Endodermal cell (in vitro differentiated cells): ENCODE measurements at regions not wholly inside any gene's neighbourhood (a gene's known extent, or its start where the extent isn't known, plus 50 kb on each side); places are given as distances from the start of the nearest gene placed in this dataset.

ENCODE experiments used
- DNase-seq: peaks from one replicate; pipeline ENCODE4 v3.0.0-alpha.2; 2017
- H3K27ac ChIP-seq: 2 replicates; pipeline ENCODE4 v1.5.1; 2013; ENCODE audit warnings: mild to moderate bottlenecking, low read depth, low read length, moderate library complexity
- H3K27me3 ChIP-seq: 2 replicates; pipeline ENCODE4 v1.6.1; 2013; ENCODE audit warnings: mild to moderate bottlenecking, low read length, moderate library complexity; ENCODE audit not compliant: insufficient read depth, control insufficient read depth, poor library complexity, severe bottlenecking
- H3K36me3 ChIP-seq: 2 replicates; pipeline ENCODE4 v1.7.0; 2013; ENCODE audit warnings: mild to moderate bottlenecking, low read length, moderate library complexity; ENCODE audit not compliant: control insufficient read depth, insufficient read depth
- H3K4me1 ChIP-seq: one replicate; pipeline ENCODE4 v1.7.0; 2013; ENCODE audit warnings: low read length; ENCODE audit not compliant: control insufficient read depth, insufficient read depth
- H3K4me3 ChIP-seq: 2 replicates; pipeline ENCODE4 v1.5.1; 2013; ENCODE audit warnings: mild to moderate bottlenecking, low read length, moderate library complexity
- H3K9ac ChIP-seq: 2 replicates; pipeline ENCODE4 v1.6.1; 2013; ENCODE audit warnings: mild to moderate bottlenecking, low read length, moderate library complexity; ENCODE audit not compliant: poor library complexity, severe bottlenecking; ENCODE audit errors: extremely low read depth
- H3K9me3 ChIP-seq: 2 replicates; pipeline ENCODE4 v1.6.1; 2013; ENCODE audit warnings: mild to moderate bottlenecking, low read length, moderate library complexity; ENCODE audit not compliant: control insufficient read depth
- H3K27ac Mint-ChIP-seq: 2 replicates; pipeline ENCODE4 v1.8.0; 2020; ENCODE audit warnings: mixed read lengths
- H3K27me3 Mint-ChIP-seq: 2 replicates; pipeline ENCODE4 v1.8.0; 2021; ENCODE audit warnings: mild to moderate bottlenecking, mixed read lengths; ENCODE audit not compliant: insufficient read depth
- H3K36me3 Mint-ChIP-seq: 2 replicates; pipeline ENCODE4 v1.8.0; 2020; ENCODE audit warnings: low read depth, mixed read lengths
- H3K4me1 Mint-ChIP-seq: 2 replicates; pipeline ENCODE4 v1.8.0; 2020; ENCODE audit warnings: mixed read lengths
- H3K4me3 Mint-ChIP-seq: 2 replicates; pipeline ENCODE4 v1.8.0; 2020; ENCODE audit warnings: mild to moderate bottlenecking, moderate library complexity, mixed read lengths
- H3K9me3 Mint-ChIP-seq: 2 replicates; pipeline ENCODE4 v1.8.0; 2020; ENCODE audit warnings: mild to moderate bottlenecking, mixed read lengths
- CTCF ChIP-seq: fragments of 200-600 bp; sonication (generic); conservative IDR thresholded peaks from 2 replicates; pipeline ENCODE4 v1.5.0; 2021; ENCODE audit warnings: antibody characterized with exemption, mild to moderate bottlenecking
- WGBS, 2 experiments: methylation state at CpG; one replicate each; pipeline versions ENCODE4 v1.1.5 to v1.1.7; 2013; ENCODE audit warnings: missing lambda C conversion rate in 2 of 2, mixed read lengths in 1 of 2; ENCODE audit not compliant: insufficient coverage in 1 of 2, insufficient read length in 1 of 2; 5-methylcytosine and 5-hydroxymethylcytosine counted together

DNA sequence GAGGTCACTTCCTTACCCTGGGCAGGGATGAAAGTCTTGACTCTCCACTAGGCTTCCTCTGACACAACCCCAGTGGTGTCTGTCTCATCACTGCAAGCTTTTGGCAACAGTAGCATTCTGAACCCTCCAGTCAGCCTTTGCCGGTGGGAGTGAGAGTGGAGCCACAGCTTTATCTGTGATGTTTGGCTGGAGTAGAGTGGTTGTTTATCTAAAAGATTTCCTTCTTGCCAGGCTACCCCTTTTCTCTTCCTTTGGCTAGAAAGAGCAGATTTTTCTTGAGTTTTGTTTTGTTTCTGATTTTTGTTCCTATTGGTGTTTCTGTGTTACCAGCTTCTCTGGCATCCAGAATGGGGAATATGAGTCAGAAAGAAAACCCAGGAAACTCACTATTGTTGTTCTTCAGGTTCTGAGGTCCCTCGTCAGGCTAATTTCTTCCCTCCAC, 98.9 kb upstream of the KIF5B start:
- Histone ChIP-seq H3K9ac (no peak overlapping the region), H3K27ac (no peak overlapping the region), H3K4me1 (no peaks in the 10 kb centered on the region), H3K27me3 (no peaks in the 10 kb centered on the region), H3K4me3 (no peak overlapping the region), H3K9me3 (peaks cover 28% of the 10 kb centered on the region), H3K36me3 (no peaks in the 10 kb centered on the region)
- Mint-ChIP-seq H3K36me3 (peaks cover 8% of the 10 kb centered on the region), H3K27me3 (no peaks in the 10 kb centered on the region), H3K4me1 (peaks cover 27% of the 10 kb centered on the region), H3K9me3 (peaks cover 27% of the 10 kb centered on the region), H3K4me3 (no peak overlapping the region), H3K27ac (no peak overlapping the region)
- TF ChIP-seq CTCF: no peak
- WGBS, 2 experiments: 77% methylated on average over 2 of the region's 2 CpGs; no CpG with 5 or more reads in 1 of the 2 experiments
- DNase-seq: no peak

GRCh38 chr10:32153931-32154330, 97.7 kb upstream of the KIF5B start:
- no peaks in the 10 kb centered on the region for H3K27me3 Mint-ChIP-seq
- WGBS, 2 experiments: 100% methylated on average over 1 of the region's 1 CpG; no CpG with 5 or more reads in 1 of the 2 experiments
- peaks cover 27% of the 10 kb centered on the region for H3K9me3 Mint-ChIP-seq
- H3K27ac Mint-ChIP-seq: no peak overlapping the region
- H3K9me3 ChIP-seq: peaks cover 28% of the 10 kb centered on the region
- no peak overlapping the region for H3K27ac ChIP-seq
- no peak for TF ChIP-seq CTCF
- H3K9ac ChIP-seq: no peak overlapping the region
- H3K4me1 Mint-ChIP-seq: peaks cover 38% of the 10 kb centered on the region
- peak overlapping the region; percentile 57 for H3K4me3 ChIP-seq
- H3K4me1 ChIP-seq: peaks cover 4% of the 10 kb centered on the region
- no peak for DNase-seq
- peaks cover 8% of the 10 kb centered on the region for H3K36me3 Mint-ChIP-seq
- no peaks in the 10 kb centered on the region for H3K36me3 ChIP-seq
- H3K4me3 Mint-ChIP-seq: no peak overlapping the region
- no peaks in the 10 kb centered on the region for H3K27me3 ChIP-seq

DNA sequence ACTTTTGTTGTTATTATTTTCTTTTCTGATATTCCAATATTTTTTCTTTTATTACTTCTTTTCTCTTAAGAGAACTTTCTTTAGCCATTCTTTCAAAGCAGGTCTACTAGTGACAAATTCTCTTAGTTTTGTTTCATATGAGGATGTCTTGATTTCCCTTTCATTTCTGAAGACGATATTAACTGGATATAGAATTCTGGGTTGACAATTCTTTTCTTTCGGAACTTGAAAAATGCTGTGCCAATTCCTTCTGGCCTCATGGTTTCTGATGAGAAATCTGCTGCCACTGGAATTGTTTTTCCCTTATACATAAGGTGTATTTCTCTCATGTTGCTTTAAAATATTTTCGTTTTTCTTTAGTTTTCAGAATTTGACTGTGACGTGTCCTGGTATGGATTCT, 97.0 kb upstream of the KIF5B start:
- H3K27ac Mint-ChIP-seq: no peak overlapping the region
- peaks cover 8% of the 10 kb centered on the region for H3K36me3 Mint-ChIP-seq
- H3K36me3 ChIP-seq: no peaks in the 10 kb centered on the region
- no peak for DNase-seq
- peaks cover 27% of the 10 kb centered on the region for H3K9me3 Mint-ChIP-seq
- no peak overlapping the region for H3K4me3 Mint-ChIP-seq
- 96 to 98% methylated on average over 4 of the region's 4 CpGs for WGBS, 2 experiments
- no peaks in the 10 kb centered on the region for H3K27me3 Mint-ChIP-seq
- TF ChIP-seq CTCF: no peak
- H3K4me1 Mint-ChIP-seq: peaks cover 39% of the 10 kb centered on the region
- peaks cover 4% of the 10 kb centered on the region for H3K4me1 ChIP-seq
- no peaks in the 10 kb centered on the region for H3K27me3 ChIP-seq
- H3K9me3 ChIP-seq: peaks cover 28% of the 10 kb centered on the region
- H3K9ac ChIP-seq: no peak overlapping the region
- no peak overlapping the region for H3K27ac ChIP-seq
- H3K4me3 ChIP-seq: peak overlapping the region; percentile 57
